PC-3 (cell line): ENCODE measurements at regions not wholly inside any gene's neighbourhood (a gene's known extent, or its start where the extent isn't known, plus 50 kb on each side); places are given as distances from the start of the nearest gene placed in this dataset.

Experiments
- ATAC-seq: fragments of 200-7000 bp; cut with Tn5 transposase; 2 replicates; pipeline ENCODE4 v1.9.1; 2020; ENCODE audit warnings: mild to moderate bottlenecking, moderate library complexity
- BruUV-seq: library from RNA; stranded (reverse); fragments of 400-500 nt; replicated peaks from 2 replicates; lab custom pipeline; 2021; lab: Mats Ljungman, UMichigan
- CTCF ChIA-PET: fragments of 300-600 bp; sonication (Branson Sonifier 250); formaldehyde crosslinking; loops from one replicate; lab custom pipeline; 2022; ENCODE audit warnings: antibody characterized with exemption; lab: Charles Lee
- POLR2A ChIA-PET: fragments of 300-600 bp; sonication (Branson Sonifier 250); formaldehyde crosslinking; loops from one replicate; lab custom pipeline; 2022; ENCODE audit warnings: antibody characterized with exemption; ENCODE audit not compliant: unreplicated experiment; lab: Charles Lee
- DNase-seq: peaks from one replicate; pipeline ENCODE4 v3.0.0-alpha.2; 2015
- H2AFZ ChIP-seq: fragments of 300-600 bp; sonication (generic); 2 replicates; pipeline ENCODE4 v1.6.0; 2016; ENCODE audit warnings: antibody characterized with exemption, low read length
- H3F3A ChIP-seq: fragments of 300-600 bp; sonication (generic); one replicate; pipeline ENCODE4 v1.6.0; 2017; ENCODE audit warnings: antibody characterized with exemption, low read length, control low read depth, mild to moderate bottlenecking; ENCODE audit not compliant: unreplicated experiment
- H3K27ac ChIP-seq: fragments of 300-600 bp; sonication (generic); 2 replicates; pipeline ENCODE4 v1.5.1; 2016; ENCODE audit warnings: mild to moderate bottlenecking, low read length
- H3K27me3 ChIP-seq: fragments of 300-600 bp; sonication (generic); 2 replicates; pipeline ENCODE4 v1.6.1; 2016; ENCODE audit warnings: low read length, mixed read lengths
- H3K36me3 ChIP-seq: fragments of 300-600 bp; sonication (generic); 2 replicates; pipeline ENCODE4 v1.6.1; 2016; ENCODE audit warnings: low read depth, mixed run types, low read length, mixed read lengths
- H3K4me1 ChIP-seq: fragments of 300-600 bp; sonication (generic); 2 replicates; pipeline ENCODE4 v1.5.1; 2016; ENCODE audit warnings: low read length; ENCODE audit not compliant: insufficient read depth
- H3K4me2 ChIP-seq: fragments of 300-600 bp; sonication (generic); 2 replicates; pipeline ENCODE4 v1.6.0; 2016; ENCODE audit warnings: low read length
- H3K4me3 ChIP-seq: fragments of 300-600 bp; sonication (generic); 2 replicates; pipeline ENCODE4 v1.5.1; 2016; ENCODE audit warnings: mild to moderate bottlenecking, low read length, mixed read lengths
- H3K79me2 ChIP-seq: fragments of 300-600 bp; sonication (generic); 2 replicates; pipeline ENCODE4 v1.6.1; 2017; ENCODE audit warnings: low read length, mixed read lengths
- H3K9ac ChIP-seq: fragments of 300-600 bp; sonication (generic); 2 replicates; pipeline ENCODE4 v1.6.0; 2016; ENCODE audit warnings: mild to moderate bottlenecking, low read length
- H3K9me2 ChIP-seq: fragments of 300-600 bp; sonication (generic); replicated peaks from 2 replicates; pipeline ENCODE4 v1.6.1; 2016; ENCODE audit warnings: mixed run types, low read length, mixed read lengths
- H3K9me3 ChIP-seq: fragments of 300-600 bp; sonication (generic); 2 replicates; pipeline ENCODE4 v1.6.1; 2016; ENCODE audit warnings: low read length, mixed read lengths
- H4K20me1 ChIP-seq: fragments of 300-600 bp; sonication (generic); 2 replicates; pipeline ENCODE4 v1.6.1; 2016; ENCODE audit warnings: low read length, mixed read lengths
- EZH2 ChIP-seq: fragments of 300-600 bp; sonication (generic); IDR thresholded peaks from one replicate; pipeline ENCODE4 v1.6.1; 2017; ENCODE audit warnings: antibody characterized with exemption, mild to moderate bottlenecking, low read length; ENCODE audit not compliant: unreplicated experiment
- EZH2phosphoT487 ChIP-seq: fragments of 300-600 bp; sonication (generic); IDR thresholded peaks from 2 replicates; pipeline ENCODE4 v1.6.1; 2018; ENCODE audit warnings: mild to moderate bottlenecking, antibody characterized with exemption, low read length, borderline replicate concordance
- intact Hi-C: fragments of 100-400 bp; cut with micrococcal nuclease; formaldehyde crosslinking; loops from 2 replicates; pipeline ENCODE4 v1.9.0; 2023
- TF ChIP-seq, protein P1 (sequence below): fragments of 300-600 bp; sonication (generic); conservative IDR thresholded peaks from 2 replicates; pipeline ENCODE4 v1.5.1; 2017; ENCODE audit warnings: antibody characterized with exemption, low read depth, mild to moderate bottlenecking, low read length

DNA sequence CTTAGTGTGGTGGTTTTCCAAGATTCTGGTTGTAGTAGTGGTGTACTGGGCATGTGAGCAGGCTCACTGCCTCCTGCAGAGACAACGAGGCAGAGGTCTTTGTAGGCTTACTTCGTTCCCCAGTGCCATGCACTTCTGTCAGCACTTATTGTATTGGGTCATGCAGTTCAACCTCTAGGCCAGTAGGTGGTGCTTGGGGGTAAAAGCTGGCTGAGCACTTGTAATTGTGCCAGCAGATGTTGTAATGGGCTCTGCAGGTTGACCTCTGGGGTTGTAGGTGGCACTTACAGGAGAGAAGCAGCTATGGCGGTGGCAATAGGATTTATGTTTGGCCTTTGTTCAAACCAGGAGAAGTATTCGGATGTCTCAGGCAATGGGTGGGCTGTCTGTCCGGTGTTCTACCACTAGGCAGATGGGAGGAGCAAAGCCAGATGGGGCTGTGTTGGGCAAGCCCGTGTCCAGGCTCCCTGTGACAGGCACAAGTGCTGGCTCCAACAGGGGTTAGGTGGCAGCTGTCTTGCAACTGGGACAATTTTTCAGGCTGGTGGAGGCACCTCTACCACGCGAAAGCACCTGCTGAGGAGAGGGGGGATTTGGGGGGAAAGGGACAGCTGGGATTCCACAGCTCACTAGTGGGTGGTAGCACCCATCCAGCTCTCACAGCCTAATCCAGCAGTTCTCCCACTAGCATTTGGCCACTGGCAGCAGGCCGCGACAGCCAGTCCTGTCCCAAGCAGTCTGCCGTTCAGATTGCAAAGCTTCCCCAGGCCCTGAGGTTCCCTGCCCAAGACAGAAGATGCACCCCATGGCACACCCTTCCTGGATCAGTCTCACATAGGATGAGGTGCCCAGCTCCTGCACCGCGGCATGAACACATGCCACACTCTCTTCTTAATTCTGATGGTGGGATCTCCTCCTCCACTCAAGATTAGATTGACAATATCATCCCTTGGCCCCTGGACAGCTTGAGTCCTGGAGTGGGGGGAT lies 274.5 kb downstream of the CTH start:
- TF ChIP-seq, protein P1, sequence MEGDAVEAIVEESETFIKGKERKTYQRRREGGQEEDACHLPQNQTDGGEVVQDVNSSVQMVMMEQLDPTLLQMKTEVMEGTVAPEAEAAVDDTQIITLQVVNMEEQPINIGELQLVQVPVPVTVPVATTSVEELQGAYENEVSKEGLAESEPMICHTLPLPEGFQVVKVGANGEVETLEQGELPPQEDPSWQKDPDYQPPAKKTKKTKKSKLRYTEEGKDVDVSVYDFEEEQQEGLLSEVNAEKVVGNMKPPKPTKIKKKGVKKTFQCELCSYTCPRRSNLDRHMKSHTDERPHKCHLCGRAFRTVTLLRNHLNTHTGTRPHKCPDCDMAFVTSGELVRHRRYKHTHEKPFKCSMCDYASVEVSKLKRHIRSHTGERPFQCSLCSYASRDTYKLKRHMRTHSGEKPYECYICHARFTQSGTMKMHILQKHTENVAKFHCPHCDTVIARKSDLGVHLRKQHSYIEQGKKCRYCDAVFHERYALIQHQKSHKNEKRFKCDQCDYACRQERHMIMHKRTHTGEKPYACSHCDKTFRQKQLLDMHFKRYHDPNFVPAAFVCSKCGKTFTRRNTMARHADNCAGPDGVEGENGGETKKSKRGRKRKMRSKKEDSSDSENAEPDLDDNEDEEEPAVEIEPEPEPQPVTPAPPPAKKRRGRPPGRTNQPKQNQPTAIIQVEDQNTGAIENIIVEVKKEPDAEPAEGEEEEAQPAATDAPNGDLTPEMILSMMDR = peak; percentile 88
- TF ChIP-seq EZH2phosphoT487 = no peak
- intact Hi-C loops = no loop called here
- no peaks in the 10 kb centered on the region for H4K20me1 ChIP-seq
- H2AFZ ChIP-seq = no peak overlapping the region
- H3K36me3 ChIP-seq = no peaks in the 10 kb centered on the region
- BruUV-seq = no TSS peak
- POLR2A ChIA-PET = no interaction called here
- no peaks in the 10 kb centered on the region for H3F3A ChIP-seq
- no peaks in the 10 kb centered on the region for H3K79me2 ChIP-seq
- no peak overlapping the region for H3K4me3 ChIP-seq
- ATAC-seq (peak; percentile 60), DNase-seq (peak; percentile 76)
- no peak overlapping the region for H3K27ac ChIP-seq
- H3K9me3 ChIP-seq = no peaks in the 10 kb centered on the region
- no peaks in the 10 kb centered on the region for H3K4me1 ChIP-seq
- CTCF ChIA-PET = no interaction called here
- no peaks in the 10 kb centered on the region for H3K9me2 ChIP-seq
- H3K4me2 ChIP-seq = no peak overlapping the region
- H3K9ac ChIP-seq = no peak overlapping the region
- peaks cover 24% of the 10 kb centered on the region for H3K27me3 ChIP-seq

DNA sequence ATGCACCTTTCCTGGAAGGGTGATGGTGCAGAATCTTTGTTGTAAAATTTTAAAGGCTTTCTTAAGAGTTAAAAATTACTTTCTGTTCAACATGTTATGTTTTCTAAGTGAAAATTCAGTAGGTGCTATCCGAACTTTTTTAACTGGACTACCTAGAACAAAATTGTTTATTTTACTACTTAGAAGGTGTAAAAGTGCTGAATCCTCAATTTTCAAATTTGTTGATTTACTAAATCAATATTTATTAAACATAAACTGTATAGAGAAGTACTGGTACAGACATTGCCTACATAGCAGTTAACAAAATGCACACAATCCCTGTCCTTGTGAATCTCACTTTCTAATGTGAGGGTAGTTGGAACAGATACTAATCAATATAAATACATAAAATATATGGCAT lies 277.5 kb downstream of the CTH start:
- Histone ChIP-seq H4K20me1 (no peaks in the 10 kb centered on the region), H3K27ac (no peak overlapping the region), H3K79me2 (no peaks in the 10 kb centered on the region), H3K36me3 (no peaks in the 10 kb centered on the region), H3K9me3 (no peaks in the 10 kb centered on the region), H3K27me3 (peaks cover 13% of the 10 kb centered on the region; the same call in 1 of the 2 replicates), H3K9me2 (no peaks in the 10 kb centered on the region), H2AFZ (no peak overlapping the region), H3K9ac (no peak overlapping the region), H3K4me1 (no peaks in the 10 kb centered on the region), H3K4me3 (no peak overlapping the region), H3F3A (no peaks in the 10 kb centered on the region), H3K4me2 (no peak overlapping the region)
- intact Hi-C loops = no loop called here
- CTCF ChIA-PET = no interaction called here
- DNase-seq (no peak), ATAC-seq (no peak)
- TF ChIP-seq, protein P1 = no peak
- TF ChIP-seq EZH2phosphoT487 (no peak), EZH2 (no peak)
- POLR2A ChIA-PET = no interaction called here
- no TSS peak for BruUV-seq

DNA sequence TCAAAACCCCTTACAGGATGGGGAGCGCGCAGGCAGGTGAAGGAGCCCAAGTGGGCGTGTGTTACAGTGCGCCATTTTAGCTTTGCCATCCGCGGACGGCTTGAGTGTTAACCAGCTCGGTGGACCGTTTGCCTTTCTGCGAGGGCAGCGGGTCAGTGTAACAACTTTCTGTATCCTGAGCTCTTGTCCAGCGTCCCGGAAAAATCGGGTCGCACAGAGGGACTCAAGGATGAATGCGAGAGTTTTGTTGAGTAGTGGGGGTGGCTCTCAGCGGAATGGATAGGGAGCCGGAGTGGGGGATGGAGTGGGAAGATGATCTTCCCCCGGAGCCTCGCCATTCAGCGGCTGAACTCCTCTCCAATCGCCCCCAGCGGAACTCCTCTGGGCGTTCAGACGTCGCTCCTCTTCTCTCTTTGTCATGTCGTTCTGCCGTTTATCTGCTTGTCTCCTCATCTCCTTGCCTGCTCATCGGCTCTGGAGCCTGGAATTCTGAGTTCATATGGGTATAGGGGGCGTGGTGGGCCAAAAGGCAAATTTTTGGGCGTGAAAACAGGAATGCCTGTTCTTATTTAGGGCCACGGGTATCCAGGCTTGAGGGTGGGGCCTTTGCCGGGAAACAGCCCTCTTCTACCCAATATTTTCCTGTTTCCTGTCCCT lies 295.4 kb downstream of the CTH start:
- no peaks in the 10 kb centered on the region for H3F3A ChIP-seq
- POLR2A ChIA-PET = no interaction called here
- intact Hi-C loops = no loop called here
- H3K4me1 ChIP-seq = no peaks in the 10 kb centered on the region
- no TSS peak for BruUV-seq
- H4K20me1 ChIP-seq = no peaks in the 10 kb centered on the region
- no peaks in the 10 kb centered on the region for H3K79me2 ChIP-seq
- TF ChIP-seq, protein P1 = no peak
- TF ChIP-seq EZH2 = no peak
- no peak overlapping the region for H3K4me2 ChIP-seq
- no peak overlapping the region for H2AFZ ChIP-seq
- no peak overlapping the region for H3K4me3 ChIP-seq
- H3K36me3 ChIP-seq = no peaks in the 10 kb centered on the region
- ATAC-seq (no peak), DNase-seq (no peak)
- CTCF ChIA-PET = no interaction called here
- H3K27ac ChIP-seq = no peak overlapping the region
- H3K27me3 ChIP-seq = peaks cover 16% of the 10 kb centered on the region; the same call in 1 of the 2 replicates
- H3K9me3 ChIP-seq = no peaks in the 10 kb centered on the region
- H3K9ac ChIP-seq = no peak overlapping the region
- H3K9me2 ChIP-seq = no peaks in the 10 kb centered on the region
